ENCODE measurements at regions not wholly inside any gene's neighbourhood (a gene's known extent, or its start where the extent isn't known, plus 50 kb on each side); places are given as distances from the start of the nearest gene placed in this dataset.

DNA sequence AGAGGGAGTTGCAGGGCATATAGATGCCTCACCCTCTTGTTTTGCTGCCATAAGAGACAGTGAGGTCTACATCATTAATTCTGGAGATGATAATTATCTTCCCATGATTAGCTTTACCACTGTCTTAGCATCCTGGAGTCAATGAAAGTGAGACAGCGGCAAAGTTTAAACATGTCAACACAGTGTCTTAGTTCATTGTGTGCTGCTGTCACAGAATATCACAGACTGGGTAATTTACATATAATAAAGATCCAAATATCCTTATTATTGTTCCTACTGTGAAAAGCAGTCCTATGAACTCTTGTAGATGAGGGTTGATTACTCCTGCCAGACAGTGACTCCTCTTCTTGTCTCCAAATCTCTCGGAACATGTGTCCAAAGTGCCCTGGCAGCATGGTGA lies 658.6 kb upstream of the ADGRB3 start:
- no peak overlapping the region for H4K5ac ChIP-seq (ENCODE audit: insufficient read length, low read depth, low read length)
- H4K20me1 ChIP-seq (replicated peaks in 1 of 2; ENCODE audit: control insufficient read depth in 1 of 2, insufficient read depth in 2 of 2, low read length in 2 of 2), result no peaks in the 10 kb centered on the region
- H3K14ac ChIP-seq (ENCODE audit: insufficient read length), result no peak overlapping the region
- no peak overlapping the region for H3K4me2 ChIP-seq (ENCODE audit: insufficient read depth in 1 of 2, low read depth in 2 of 2, low read length in 2 of 2)
- CTCF ChIA-PET (ENCODE audit: partially characterized antibody), result no interaction called here
- no peak overlapping the region for H3K4ac ChIP-seq (replicated peaks; ENCODE audit: insufficient read length, low read depth, low read length)
- no peak overlapping the region for H4K8ac ChIP-seq (ENCODE audit: extremely low read depth, insufficient read depth, low read length)
- no peaks in the 10 kb centered on the region for H3K79me2 ChIP-seq (ENCODE audit: control insufficient read depth in 1 of 2, insufficient read depth in 2 of 2, low read length in 2 of 2)
- H3K36me3 ChIP-seq (ENCODE audit: control insufficient read depth in 2 of 4, insufficient read depth in 4 of 4, low read length in 3 of 4), result no peaks in the 10 kb centered on the region
- no peak overlapping the region for H2BK12ac ChIP-seq (ENCODE audit: low read depth, low read length)
- no peaks in the 10 kb centered on the region for H3K9me3 ChIP-seq (ENCODE audit: insufficient read depth in 2 of 2, low read depth in 1 of 2, low read length in 1 of 2)
- no peak overlapping the region for H2BK120ac ChIP-seq (replicated peaks; ENCODE audit: low read depth, low read length)
- WGBS, 2 experiments (ENCODE audit: extremely low coverage in 1 of 2, insufficient coverage in 1 of 2, insufficient read length in 1 of 2, insufficient replicate concordance in 2 of 2, low coverage in 1 of 2, low lambda C conversion rate in 2 of 2, missing lambda C conversion rate in 1 of 2), result 96% methylated on average over 2 of the region's 2 CpGs; no CpG with 5 or more reads in 1 of the 2 experiments
- no peak overlapping the region for H3K56ac ChIP-seq (replicated peaks; ENCODE audit: insufficient read length, low read depth, low read length)
- DNase-seq (ENCODE audit: low read depth in 1 of 2, low spot score in 2 of 2), result no peak
- POLR2A ChIA-PET (ENCODE audit: partially characterized antibody), result interaction anchor here (0.5 kb wide), 1 partner anchor 412 kb away, joined by 3 read pairs; no protein-coding TSS in a partner anchor
- peaks cover 0 to 8% (median 1%) of the 10 kb centered on the region in 4 experiments; a peak in 4 of 7 replicates for H3K4me1 ChIP-seq (replicated peaks in 1 of 4; ENCODE audit: control insufficient read depth in 3 of 4, insufficient read depth in 4 of 4, low read length in 3 of 4)
- H2BK5ac ChIP-seq (ENCODE audit: low read depth, low read length), result no peak overlapping the region
- no peak overlapping the region for H3K23ac ChIP-seq (ENCODE audit: insufficient read length)
- peak; percentile 7 for FAIRE-seq
- H2AK5ac ChIP-seq (ENCODE audit: low read depth, low read length), result no peak overlapping the region
- H3K79me1 ChIP-seq (ENCODE audit: low read depth, low read length), result no peaks in the 10 kb centered on the region
- H4K91ac ChIP-seq (replicated peaks; ENCODE audit: insufficient read length, low read length), result no peak overlapping the region
- no peak overlapping the region for H3K18ac ChIP-seq (ENCODE audit: extremely low read depth, low read length)
- no peaks in the 10 kb centered on the region for H3K23me2 ChIP-seq (ENCODE audit: low read depth, low read length)
- H2BK15ac ChIP-seq (ENCODE audit: low read length), result no peak overlapping the region
- H2AFZ ChIP-seq (ENCODE audit: low read length), result no peak overlapping the region
- H3K4me3 ChIP-seq (ENCODE audit: extremely low read depth in 1 of 4, insufficient read depth in 2 of 4, low read depth in 3 of 4, low read length in 4 of 4), result no peak overlapping the region
- H3K9ac ChIP-seq (replicated peaks in 1 of 4; ENCODE audit: extremely low read depth in 1 of 4, low read depth in 3 of 4, low read length in 3 of 4), result no peak overlapping the region
- H3K27ac ChIP-seq (ENCODE audit: low read depth, low read length), result no peak overlapping the region
- no peaks in the 10 kb centered on the region for H3K27me3 ChIP-seq (replicated peaks in 1 of 4; ENCODE audit: control insufficient read depth in 3 of 4, extremely low read depth in 1 of 4, insufficient read depth in 3 of 4, low read length in 3 of 4)
- no peak overlapping the region for H2BK20ac ChIP-seq (ENCODE audit: low read length)
- TF ChIP-seq HDAC6 (IDR thresholded peaks at IDR 0.05; ENCODE audit: low read depth, low read length) (no peak), CREB1 (IDR thresholded peaks at IDR 0.05) (no peak), YY1 (IDR thresholded peaks at IDR 0.05; ENCODE audit: low read depth, low read length) (no peak), TAF1 (IDR thresholded peaks at IDR 0.05; ENCODE audit: low read depth, low read length) (no peak), CTBP2 (IDR thresholded peaks at IDR 0.05; ENCODE audit: borderline replicate concordance, insufficient read depth, insufficient read length, low read length) (no peak), POLR2A (IDR thresholded peaks at IDR 0.05; ENCODE audit: control extremely low read depth in 1 of 2, low read depth in 2 of 2, low read length in 2 of 2) (no peak), KDM4A (IDR thresholded peaks at IDR 0.05; ENCODE audit: low read depth, low read length, severe bottlenecking) (no peak), POLR2AphosphoS5 (IDR thresholded peaks at IDR 0.05; ENCODE audit: low read depth, low read length) (no peak), CBX5 (IDR thresholded peaks at IDR 0.05; ENCODE audit: low read depth, low read length) (no peak), HDAC2 (IDR thresholded peaks at IDR 0.05; ENCODE audit: borderline replicate concordance in 1 of 2, low read depth in 2 of 2, low read length in 2 of 2) (no peak), CHD2 (IDR thresholded peaks at IDR 0.05; ENCODE audit: low read length) (no peak), EGR1 (IDR thresholded peaks at IDR 0.05; ENCODE audit: borderline replicate concordance, low read depth, low read length) (no peak), RFX5 (IDR thresholded peaks at IDR 0.05; ENCODE audit: borderline replicate concordance, low read depth, low read length) (no peak), CHD1 (IDR thresholded peaks at IDR 0.05; ENCODE audit: low read depth, low read length) (no peak), JUND (IDR thresholded peaks at IDR 0.05; ENCODE audit: low read length) (no peak), ZNF274 (IDR thresholded peaks at IDR 0.05; ENCODE audit: borderline replicate concordance, extremely low read depth, low read length) (no peak), SRF (IDR thresholded peaks at IDR 0.05; ENCODE audit: low read depth, low read length) (no peak)

All from H1 (cell line).